Keratinocyte (primary cell): ENCODE measurements at regions not wholly inside any gene's neighbourhood (a gene's known extent, or its start where the extent isn't known, plus 50 kb on each side); places are given as distances from the start of the nearest gene placed in this dataset.

Experiments used
- DNase-seq: peaks from one replicate; pipeline ENCODE4 v3.0.0-alpha.2; 2011; ENCODE audit warnings: low read depth, missing footprints, low spot score
- FAIRE-seq: peaks from 2 replicates; lab custom pipeline; 2011; peaks lifted over from hg19 to GRCh38; lab: Jason Lieb, UNC
- H2AFZ ChIP-seq: 2 replicates; pipeline ENCODE4 v1.6.0; 2012; ENCODE audit warnings: low read length, control low read depth, inconsistent platforms; ENCODE audit not compliant: control insufficient read depth
- H3K27ac ChIP-seq: 2 replicates; pipeline ENCODE4 v1.5.1; 2011; ENCODE audit warnings: low read length; ENCODE audit not compliant: control insufficient read depth, insufficient read depth
- H3K27me3 ChIP-seq: 3 replicates; pipeline ENCODE4 v1.6.0; 2011; ENCODE audit warnings: low read length; ENCODE audit not compliant: control insufficient read depth, insufficient read depth; ENCODE audit errors: extremely low read depth
- H3K36me3 ChIP-seq, 2 experiments: 2 replicates in 1 of 2; 3 replicates in 1 of 2; pipeline ENCODE4 v1.5.1; 2011; ENCODE audit warnings: low read length in 2 of 2, mild to moderate bottlenecking in 1 of 2; ENCODE audit not compliant: control insufficient read depth in 2 of 2, insufficient read depth in 2 of 2; ENCODE audit errors: extremely low read depth in 1 of 2
- H3K4me1 ChIP-seq: 3 replicates; pipeline ENCODE4 v1.5.1; 2011; ENCODE audit warnings: low read length; ENCODE audit not compliant: control insufficient read depth, insufficient read depth; ENCODE audit errors: extremely low read depth
- H3K4me2 ChIP-seq: 3 replicates; pipeline ENCODE4 v1.6.0; 2011; ENCODE audit warnings: low read depth, low read length; ENCODE audit not compliant: control insufficient read depth, insufficient read depth; ENCODE audit errors: extremely low read depth
- H3K4me3 ChIP-seq, 3 experiments: fragments of 200-600 bp in 1 of 3; sonication (generic) in 1 of 3; 2 replicates in 2 of 3; 3 replicates in 1 of 3; pipeline ENCODE4 v1.5.1; 2011 to 2016; ENCODE audit warnings: low read length in 3 of 3, mild to moderate bottlenecking in 3 of 3, control low read depth in 2 of 3, inconsistent platforms in 1 of 3, low read depth in 1 of 3, mixed read lengths in 1 of 3, mixed run types in 1 of 3, moderate library complexity in 1 of 3; ENCODE audit not compliant: control insufficient read depth in 2 of 3, insufficient read depth in 2 of 3; ENCODE audit errors: extremely low read depth in 1 of 3
- H3K79me2 ChIP-seq: 2 replicates; pipeline ENCODE4 v1.6.0; 2012; ENCODE audit warnings: low read length; ENCODE audit not compliant: control insufficient read depth, insufficient read depth
- H3K9ac ChIP-seq: 3 replicates; pipeline ENCODE4 v1.6.0; 2011; ENCODE audit warnings: low read length; ENCODE audit not compliant: control insufficient read depth, insufficient read depth; ENCODE audit errors: extremely low read depth
- H3K9me1 ChIP-seq: 3 replicates; pipeline ENCODE4 v1.6.0; 2011; ENCODE audit warnings: low read length; ENCODE audit not compliant: control insufficient read depth, insufficient read depth; ENCODE audit errors: extremely low read depth
- H3K9me3 ChIP-seq: 2 replicates; pipeline ENCODE4 v1.5.1; 2012; ENCODE audit warnings: low read depth, low read length; ENCODE audit not compliant: control insufficient read depth
- H4K20me1 ChIP-seq: 3 replicates; pipeline ENCODE4 v1.6.0; 2011; ENCODE audit warnings: low read length; ENCODE audit not compliant: control insufficient read depth, insufficient read depth; ENCODE audit errors: extremely low read depth
- EZH2 ChIP-seq: IDR thresholded peaks from one replicate; pipeline ENCODE4 v1.6.1; 2012; ENCODE audit warnings: inconsistent platforms, mild to moderate bottlenecking, low read length, moderate library complexity
- dilution Hi-C: fragments of 300-500 bp; cut with MboI; formaldehyde crosslinking; loops from one replicate; pipeline ENCODE4 v1.7.0; 2020; ENCODE audit warnings: low sequenced_read_pairs; ENCODE audit not compliant: extremely low pct_ligation_motif_present
- TF ChIP-seq, protein P1 (sequence below), 3 experiments: IDR thresholded peaks in 1 of 3; conservative IDR thresholded peaks in 1 of 3; optimal IDR thresholded peaks in 1 of 3; 2 replicates in 2 of 3; 3 replicates in 1 of 3; pipeline versions ENCODE3 to v1.5.1; 2011; ENCODE audit warnings: low read length in 3 of 3, mild to moderate bottlenecking in 3 of 3, moderate library complexity in 2 of 3, control low read depth in 1 of 3, inconsistent platforms in 1 of 3; ENCODE audit not compliant: insufficient read depth in 2 of 3; ENCODE audit errors: extremely low read depth in 1 of 3

GRCh38 chr1:217240656-217241055 is 390.2 kb downstream of the GPATCH2 start:
- no peaks in the 10 kb centered on the region for H3K27me3 ChIP-seq
- H3K79me2 ChIP-seq = no peaks in the 10 kb centered on the region
- no peak overlapping the region for H3K4me2 ChIP-seq
- TF ChIP-seq EZH2 = no peak
- TF ChIP-seq, protein P1, sequence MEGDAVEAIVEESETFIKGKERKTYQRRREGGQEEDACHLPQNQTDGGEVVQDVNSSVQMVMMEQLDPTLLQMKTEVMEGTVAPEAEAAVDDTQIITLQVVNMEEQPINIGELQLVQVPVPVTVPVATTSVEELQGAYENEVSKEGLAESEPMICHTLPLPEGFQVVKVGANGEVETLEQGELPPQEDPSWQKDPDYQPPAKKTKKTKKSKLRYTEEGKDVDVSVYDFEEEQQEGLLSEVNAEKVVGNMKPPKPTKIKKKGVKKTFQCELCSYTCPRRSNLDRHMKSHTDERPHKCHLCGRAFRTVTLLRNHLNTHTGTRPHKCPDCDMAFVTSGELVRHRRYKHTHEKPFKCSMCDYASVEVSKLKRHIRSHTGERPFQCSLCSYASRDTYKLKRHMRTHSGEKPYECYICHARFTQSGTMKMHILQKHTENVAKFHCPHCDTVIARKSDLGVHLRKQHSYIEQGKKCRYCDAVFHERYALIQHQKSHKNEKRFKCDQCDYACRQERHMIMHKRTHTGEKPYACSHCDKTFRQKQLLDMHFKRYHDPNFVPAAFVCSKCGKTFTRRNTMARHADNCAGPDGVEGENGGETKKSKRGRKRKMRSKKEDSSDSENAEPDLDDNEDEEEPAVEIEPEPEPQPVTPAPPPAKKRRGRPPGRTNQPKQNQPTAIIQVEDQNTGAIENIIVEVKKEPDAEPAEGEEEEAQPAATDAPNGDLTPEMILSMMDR (optimal IDR thresholded peaks at IDR 0.05 in 1 of 3, IDR thresholded peaks at IDR 0.05 in 1 of 3, conservative IDR thresholded peaks at IDR 0.05 in 1 of 3; ENCODE audit: extremely low read depth in 1 of 3, insufficient read depth in 2 of 3, low read length in 3 of 3) = no peak
- dilution Hi-C loops = no loop called here
- H3K9ac ChIP-seq = no peak overlapping the region
- H3K27ac ChIP-seq = no peak overlapping the region
- H3K9me3 ChIP-seq = no peaks in the 10 kb centered on the region
- no peaks in the 10 kb centered on the region for H3K4me1 ChIP-seq
- H3K4me3 ChIP-seq = no peak overlapping the region
- H2AFZ ChIP-seq = no peak overlapping the region
- no peaks in the 10 kb centered on the region for H3K36me3 ChIP-seq
- no peaks in the 10 kb centered on the region for H4K20me1 ChIP-seq
- DNase-seq (no peak), FAIRE-seq (no peak)
- no peaks in the 10 kb centered on the region for H3K9me1 ChIP-seq

DNA sequence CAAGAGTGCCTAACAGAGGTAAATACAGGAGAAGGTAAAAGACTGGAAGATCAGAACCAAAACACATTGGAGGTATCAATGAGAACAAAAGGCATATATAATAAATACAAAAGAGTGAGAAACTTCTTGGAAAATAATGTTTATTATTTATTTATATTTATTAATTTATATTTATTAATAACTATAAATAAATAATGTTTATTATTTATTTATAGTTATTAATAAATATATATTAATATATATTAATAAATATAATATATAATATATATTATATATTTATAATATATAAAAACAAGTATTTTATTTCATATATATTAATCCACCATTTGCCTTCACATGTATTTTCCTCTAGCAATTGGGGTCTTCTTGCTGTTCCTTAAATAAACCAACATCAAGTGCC is 391.9 kb downstream of the GPATCH2 start:
- Histone ChIP-seq H3K9me3 (no peaks in the 10 kb centered on the region), H3K4me3 (no peak overlapping the region), H3K36me3 (no peaks in the 10 kb centered on the region), H3K9ac (no peak overlapping the region), H2AFZ (no peak overlapping the region), H4K20me1 (no peaks in the 10 kb centered on the region), H3K79me2 (no peaks in the 10 kb centered on the region), H3K27ac (no peak overlapping the region), H3K4me2 (no peak overlapping the region), H3K4me1 (no peaks in the 10 kb centered on the region), H3K27me3 (no peaks in the 10 kb centered on the region), H3K9me1 (no peaks in the 10 kb centered on the region)
- no peak for TF ChIP-seq EZH2
- TF ChIP-seq, protein P1 (optimal IDR thresholded peaks at IDR 0.05 in 1 of 3, IDR thresholded peaks at IDR 0.05 in 1 of 3, conservative IDR thresholded peaks at IDR 0.05 in 1 of 3; ENCODE audit: extremely low read depth in 1 of 3, insufficient read depth in 2 of 3, low read length in 3 of 3) = no peak
- FAIRE-seq (no peak), DNase-seq (no peak)
- dilution Hi-C loops = no loop called here
